ENCODE measurements at regions not wholly inside any gene's neighbourhood (a gene's known extent, or its start where the extent isn't known, plus 50 kb on each side); places are given as distances from the start of the nearest gene placed in this dataset.

- no peak for ATAC-seq
- 77% methylated on average over 5 of the region's 6 CpGs for WGBS (ENCODE audit: insufficient coverage, low coverage, low lambda C conversion rate, missing lambda C conversion rate)
These were observed 80.3 kb upstream of the SLC35G4 start for GRCh38 chr18:11529081-11529480.

GRCh38 chr18:11526675-11527074 lies 82.7 kb upstream of the SLC35G4 start:
- intact Hi-C loops (cut with DNase I) = no loop called here
- Histone ChIP-seq H3K27ac (no peak overlapping the region), H3K4me3 (no peak overlapping the region), H3K9me3 (no peaks in the 10 kb centered on the region), H3K27me3 (no peaks in the 10 kb centered on the region), H3K36me3 (no peaks in the 10 kb centered on the region), H3K4me1 (no peaks in the 10 kb centered on the region)
- DNase-seq (no peak), ATAC-seq (no peak)
- TF ChIP-seq CTCF (IDR thresholded peaks at IDR 0.05) (no peak), POLR2A (IDR thresholded peaks at IDR 0.05) (no peak)
- 86% methylated on average over 1 of the region's 1 CpG for WGBS (ENCODE audit: insufficient coverage, low coverage, low lambda C conversion rate, missing lambda C conversion rate)

More at GRCh38 chr18:11529081-11529480, 80.3 kb upstream of the SLC35G4 start:
- no peaks in the 10 kb centered on the region for H3K27me3 ChIP-seq
- no peak for TF ChIP-seq CTCF (IDR thresholded peaks at IDR 0.05)
- no peak for TF ChIP-seq POLR2A (IDR thresholded peaks at IDR 0.05)
- intact Hi-C loops (cut with DNase I) = no loop called here
- no peaks in the 10 kb centered on the region for H3K36me3 ChIP-seq
- no peak overlapping the region for H3K27ac ChIP-seq
- H3K4me3 ChIP-seq = no peak overlapping the region
- no peak for DNase-seq
- no peaks in the 10 kb centered on the region for H3K4me1 ChIP-seq
- H3K9me3 ChIP-seq = no peaks in the 10 kb centered on the region

GRCh38 chr18:11523804-11524203 lies 85.6 kb upstream of the SLC35G4 start:
- no peak overlapping the region for H3K4me3 ChIP-seq
- WGBS (ENCODE audit: insufficient coverage, low coverage, low lambda C conversion rate, missing lambda C conversion rate) = 18% methylated on average over 2 of the region's 2 CpGs
- ATAC-seq (no peak), DNase-seq (no peak)
- no peaks in the 10 kb centered on the region for H3K4me1 ChIP-seq
- no peaks in the 10 kb centered on the region for H3K9me3 ChIP-seq
- no peak for TF ChIP-seq CTCF (IDR thresholded peaks at IDR 0.05)
- no peak for TF ChIP-seq POLR2A (IDR thresholded peaks at IDR 0.05)
- H3K27me3 ChIP-seq = no peaks in the 10 kb centered on the region
- no peaks in the 10 kb centered on the region for H3K36me3 ChIP-seq
- intact Hi-C loops (cut with DNase I) = no loop called here
- no peak overlapping the region for H3K27ac ChIP-seq

- H3K9me3 ChIP-seq = no peaks in the 10 kb centered on the region
- TF ChIP-seq CTCF (IDR thresholded peaks at IDR 0.05) (no peak), POLR2A (IDR thresholded peaks at IDR 0.05) (no peak)
- H3K36me3 ChIP-seq = no peaks in the 10 kb centered on the region
- ATAC-seq (no peak), DNase-seq (no peak)
- H3K27ac ChIP-seq = no peak overlapping the region
- intact Hi-C loops (cut with DNase I) = no loop called here
- H3K4me1 ChIP-seq = no peaks in the 10 kb centered on the region
- H3K4me3 ChIP-seq = no peak overlapping the region
- H3K27me3 ChIP-seq = no peaks in the 10 kb centered on the region
- WGBS (ENCODE audit: insufficient coverage, low coverage, low lambda C conversion rate, missing lambda C conversion rate) = 74% methylated on average over 5 of the region's 5 CpGs
These were observed 86.4 kb upstream of the SLC35G4 start for GRCh38 chr18:11522992-11523391.

GRCh38 chr18:11521853-11522252 lies 87.5 kb upstream of the SLC35G4 start:
- Histone ChIP-seq H3K9me3 (no peaks in the 10 kb centered on the region), H3K4me3 (no peak overlapping the region), H3K4me1 (no peaks in the 10 kb centered on the region), H3K27ac (no peak overlapping the region), H3K27me3 (no peaks in the 10 kb centered on the region), H3K36me3 (no peaks in the 10 kb centered on the region)
- WGBS (ENCODE audit: insufficient coverage, low coverage, low lambda C conversion rate, missing lambda C conversion rate) = 54% methylated on average over 5 of the region's 5 CpGs
- DNase-seq = no peak
- intact Hi-C loops (cut with DNase I) = no loop called here
- no peak for ATAC-seq
- TF ChIP-seq POLR2A (IDR thresholded peaks at IDR 0.05) (no peak), CTCF (IDR thresholded peaks at IDR 0.05) (no peak)

All from right lobe of liver (tissue), 6 donors.